K562 (cell line): ENCODE measurements at regions not wholly inside any gene's neighbourhood (a gene's known extent, or its start where the extent isn't known, plus 50 kb on each side); places are given as distances from the start of the nearest gene placed in this dataset.
"Not testable (repeated sequence)": the region's sequence is repeated elsewhere in the genome, so short reads cannot be mapped to it uniquely, and the experiment has no call there.

ENCODE experiments used
- ATAC-seq: fragments of 200-7000 bp; cut with Tn5 transposase; 3 replicates; pipeline ENCODE4 v1.9.1; 2020; ENCODE audit warnings: moderate library complexity
- BruUV-seq: library from RNA; stranded (reverse); fragments of 400-500 nt; replicated peaks from 2 replicates; lab custom pipeline; 2021; lab: Mats Ljungman, UMichigan
- CTCF ChIA-PET: fragments of 300-600 bp; formaldehyde crosslinking; extraction: SDS; loops from one replicate; lab custom pipeline; 2021; ENCODE audit warnings: low intra/inter-chr PET ratio; lab: Yijun Ruan, JAX
- POLR2A ChIA-PET: fragments of 300-600, 350-650 bp; sonication (Branson Sonifier 250); formaldehyde crosslinking; extraction: SDS; loops from one replicate; lab custom pipeline; 2021; ENCODE audit warnings: antibody characterized with exemption, inconsistent platforms; lab: Yijun Ruan, JAX
- DNase-seq, 4 experiments: peaks; one replicate each; pipeline versions ENCODE4 v3.0.0 to v3.0.0-alpha.2; 2011 to 2018; ENCODE audit warnings: low spot score in 3 of 4, mixed read lengths in 3 of 4; ENCODE audit errors: extremely low read depth in 1 of 4
- FAIRE-seq: peaks from 2 replicates; lab custom pipeline; 2011; peaks lifted over from hg19 to GRCh38; lab: Jason Lieb, UNC
- H2AFZ ChIP-seq: 2 replicates; pipeline ENCODE4 v1.6.0; 2011; ENCODE audit warnings: low read depth, low read length, control low read depth, inconsistent platforms
- H3K27ac ChIP-seq: fragments of 200-600 bp; 3 replicates; pipeline ENCODE4 v1.8.0; 2011; ENCODE audit warnings: low read depth, mild to moderate bottlenecking, control low read depth, inconsistent platforms, low read length, moderate library complexity, mixed read lengths; ENCODE audit errors: extremely low read depth
- H3K27me3 ChIP-seq, 2 experiments: fragments of 300-600 bp in 1 of 2; 2 replicates in 1 of 2; 3 replicates in 1 of 2; pipeline versions ENCODE4 v1.6.0 to v1.8.0; 2011; ENCODE audit warnings: inconsistent platforms in 2 of 2, low read length in 2 of 2, mild to moderate bottlenecking in 1 of 2, mixed read lengths in 1 of 2, moderate library complexity in 1 of 2; ENCODE audit not compliant: control insufficient read depth in 2 of 2, insufficient read depth in 2 of 2
- H3K36me3 ChIP-seq: fragments of 300-600 bp; 3 replicates; pipeline ENCODE4 v1.8.0; 2011; ENCODE audit warnings: mild to moderate bottlenecking, low read length, inconsistent platforms; ENCODE audit not compliant: control insufficient read depth, insufficient read depth
- H3K4me1 ChIP-seq, 2 experiments: fragments of 200-600 bp in 1 of 2; replicated peaks in 1 of 2; 2 replicates in 1 of 2; 3 replicates in 1 of 2; pipeline versions ENCODE4 v1.5.1 to v1.8.0; 2011; ENCODE audit warnings: inconsistent platforms in 2 of 2, low read length in 2 of 2, mild to moderate bottlenecking in 1 of 2, mixed read lengths in 1 of 2, moderate library complexity in 1 of 2; ENCODE audit not compliant: control insufficient read depth in 2 of 2, insufficient read depth in 2 of 2
- H3K4me2 ChIP-seq: 2 replicates; pipeline ENCODE4 v1.6.1; 2011; ENCODE audit warnings: low read length, control low read depth, inconsistent platforms, mixed read lengths; ENCODE audit not compliant: insufficient read depth
- H3K4me3 ChIP-seq: fragments of 200-600 bp; sonication (generic), shearing (Covaris generic); 2 replicates; pipeline ENCODE4 v1.5.1; 2016; ENCODE audit warnings: control low read depth, inconsistent platforms
- H3K79me2 ChIP-seq: fragments of 200-600 bp; 3 replicates; pipeline ENCODE4 v1.8.0; 2011; ENCODE audit warnings: low read length, inconsistent platforms; ENCODE audit not compliant: control insufficient read depth, insufficient read depth
- H3K9ac ChIP-seq, 2 experiments: 2 replicates each; pipeline versions ENCODE4 v1.6.0 to v1.6.1; 2011; ENCODE audit warnings: low read depth in 2 of 2, low read length in 2 of 2, control low read depth in 1 of 2, inconsistent platforms in 1 of 2, mild to moderate bottlenecking in 1 of 2, mixed read lengths in 1 of 2; ENCODE audit not compliant: insufficient read depth in 1 of 2
- H3K9me1 ChIP-seq: one replicate; pipeline ENCODE4 v1.6.0; 2011; ENCODE audit warnings: inconsistent platforms, mild to moderate bottlenecking, low read length, moderate library complexity; ENCODE audit not compliant: control insufficient read depth, insufficient read depth
- H3K9me3 ChIP-seq: replicated peaks from 2 replicates; pipeline ENCODE4 v1.5.1; 2011; ENCODE audit warnings: low read depth, low read length, inconsistent platforms; ENCODE audit not compliant: control insufficient read depth, insufficient read depth
- H4K20me1 ChIP-seq: replicated peaks from 2 replicates; pipeline ENCODE4 v1.6.1; 2011; ENCODE audit warnings: low read length, inconsistent platforms, mixed read lengths; ENCODE audit not compliant: control insufficient read depth, insufficient read depth
- SP1 ChIP-seq: sonication (generic); formaldehyde crosslinking; IDR thresholded peaks from 2 replicates; pipeline ENCODE4 v1.8.1; 2022; ENCODE audit warnings: mild to moderate bottlenecking, missing genetic modification reagents
- ZNF184 ChIP-seq: sonication (generic); formaldehyde crosslinking; IDR thresholded peaks from 2 replicates; pipeline ENCODE4 v1.5.0; 2020; ENCODE audit warnings: missing genetic modification reagents
- WGBS: fragments of 100-300 bp; shearing (Covaris generic); methylation state at CpG from one replicate; pipeline ENCODE4 v1.1.6; 2016; ENCODE audit warnings: low coverage, mixed read lengths; ENCODE audit not compliant: insufficient coverage; ENCODE audit errors: missing lambda C conversion rate; 5-methylcytosine and 5-hydroxymethylcytosine counted together
- in situ Hi-C: fragments of 300-500 bp; cut with MboI; formaldehyde crosslinking; loops from 4 replicates; pipeline ENCODE4 v1.15.0; 2018; ENCODE audit warnings: inconsistent platforms, mixed read lengths
- intact Hi-C: fragments of 100-400 bp; cut with micrococcal nuclease; formaldehyde crosslinking; loops from 2 replicates; pipeline ENCODE4 v1.14.2; 2022
- TF ChIP-seq, protein P1 (sequence below): IDR thresholded peaks from 2 replicates; pipeline ENCODE4 v1.6.1; 2011; ENCODE audit not compliant: insufficient read length; ENCODE audit errors: extremely low read depth

DNA sequence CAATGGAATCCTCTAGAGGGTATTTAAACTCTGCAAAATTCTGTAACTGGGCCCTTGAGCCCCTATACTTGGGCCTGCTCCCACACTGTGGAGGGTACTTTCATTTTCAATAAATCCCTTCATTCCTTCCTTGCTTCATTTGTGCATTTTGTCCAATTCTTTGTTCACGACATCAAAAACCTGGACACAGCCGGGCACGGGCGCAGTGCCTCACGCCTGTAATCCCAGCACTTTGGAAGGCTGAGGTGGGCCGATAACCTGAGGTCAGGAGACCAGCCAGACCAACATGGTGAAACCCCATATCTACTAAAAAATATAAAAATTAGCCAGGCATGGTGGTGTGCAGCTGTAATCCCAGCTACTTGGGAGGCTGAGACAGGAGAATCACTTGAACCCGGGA lies 714.9 kb upstream of the NOVA1 start:
- 10% methylated on average over 7 of the region's 7 CpGs for WGBS

GRCh38 chr14:27314231-27314630 lies 716.4 kb upstream of the NOVA1 start:
- H3K9me1 ChIP-seq = no peaks in the 10 kb centered on the region
- H3K4me1 ChIP-seq = no peaks in the 10 kb centered on the region
- ATAC-seq (no peak), FAIRE-seq (no peak), DNase-seq (no peak)
- H3K4me3 ChIP-seq = no peak overlapping the region
- in situ Hi-C loops (no loop called here), intact Hi-C loops (no loop called here)
- ChIA-PET POLR2A (no interaction called here), CTCF (no interaction called here)
- H4K20me1 ChIP-seq = no peaks in the 10 kb centered on the region
- no peak overlapping the region for H3K9ac ChIP-seq
- no peaks in the 10 kb centered on the region for H3K9me3 ChIP-seq
- TF ChIP-seq SP1 (no peak), ZNF184 (no peak)
- TF ChIP-seq, protein P1, sequence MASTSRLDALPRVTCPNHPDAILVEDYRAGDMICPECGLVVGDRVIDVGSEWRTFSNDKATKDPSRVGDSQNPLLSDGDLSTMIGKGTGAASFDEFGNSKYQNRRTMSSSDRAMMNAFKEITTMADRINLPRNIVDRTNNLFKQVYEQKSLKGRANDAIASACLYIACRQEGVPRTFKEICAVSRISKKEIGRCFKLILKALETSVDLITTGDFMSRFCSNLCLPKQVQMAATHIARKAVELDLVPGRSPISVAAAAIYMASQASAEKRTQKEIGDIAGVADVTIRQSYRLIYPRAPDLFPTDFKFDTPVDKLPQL = no peak
- no peaks in the 10 kb centered on the region for H3K36me3 ChIP-seq
- no peak overlapping the region for H3K27ac ChIP-seq
- H2AFZ ChIP-seq = no peak overlapping the region
- BruUV-seq = no TSS peak
- no peaks in the 10 kb centered on the region for H3K79me2 ChIP-seq
- H3K27me3 ChIP-seq = no peaks in the 10 kb centered on the region
- H3K4me2 ChIP-seq = no peak overlapping the region

More for the DNA sequence above, 714.9 kb upstream of the NOVA1 start:
- H3K9me1 ChIP-seq, H3K27me3 ChIP-seq, H3K4me3 ChIP-seq, H4K20me1 ChIP-seq, H3K4me1 ChIP-seq, H2AFZ ChIP-seq, H3K79me2 ChIP-seq, H3K9ac ChIP-seq, H3K36me3 ChIP-seq, in situ Hi-C loops, ATAC-seq, BruUV-seq, H3K27ac ChIP-seq, H3K9me3 ChIP-seq, POLR2A ChIA-PET, CTCF ChIA-PET, H3K4me2 ChIP-seq, FAIRE-seq, DNase-seq, intact Hi-C loops: not testable (repeated sequence)
